ENCODE measurements at regions not wholly inside any gene's neighbourhood (a gene's known extent, or its start where the extent isn't known, plus 50 kb on each side); places are given as distances from the start of the nearest gene placed in this dataset.

GRCh38 chr5:173457482-173457881, 129.3 kb upstream of the STC2 start:
- DNase-seq: no peak

- no peak for DNase-seq
Observed at GRCh38 chr5:173456751-173457171, 128.5 kb upstream of the STC2 start.

- DNase-seq: no peak
Observed at GRCh38 chr5:173456181-173456580, 128.0 kb upstream of the STC2 start.

- DNase-seq: no peak
Observed at GRCh38 chr5:173455599-173455957, 127.4 kb upstream of the STC2 start.

GRCh38 chr5:173454736-173455598, 126.8 kb upstream of the STC2 start:
- no peak for DNase-seq

- DNase-seq: no peak
Observed at GRCh38 chr5:173454361-173454735, 126.1 kb upstream of the STC2 start.

GRCh38 chr5:173453167-173453566, 125.0 kb upstream of the STC2 start:
- DNase-seq: no peak

GRCh38 chr5:173452119-173452905, 124.1 kb upstream of the STC2 start:
- DNase-seq: no peak

GRCh38 chr5:173451651-173452050, 123.4 kb upstream of the STC2 start:
- no peak for DNase-seq

GRCh38 chr5:173451031-173451430, 122.8 kb upstream of the STC2 start:
- no peak for DNase-seq

- DNase-seq: no peak
Observed at GRCh38 chr5:173450188-173450587, 122.0 kb upstream of the STC2 start.

- no peak for DNase-seq
Observed at GRCh38 chr5:173448856-173449255, 120.6 kb upstream of the STC2 start.

- DNase-seq: no peak
Observed at GRCh38 chr5:173443971-173444370, 115.8 kb upstream of the STC2 start.

- DNase-seq: no peak
Observed at GRCh38 chr5:173441053-173441628, 112.9 kb upstream of the STC2 start.

GRCh38 chr5:173438951-173439350, 110.7 kb upstream of the STC2 start:
- no peak for DNase-seq

GRCh38 chr5:173435447-173435846, 107.2 kb upstream of the STC2 start:
- DNase-seq: no peak

- no peak for DNase-seq
Observed at GRCh38 chr5:173434270-173434669, 106.1 kb upstream of the STC2 start.

GRCh38 chr5:173430394-173430793, 102.2 kb upstream of the STC2 start:
- DNase-seq: no peak

GRCh38 chr5:173429489-173430150, 101.4 kb upstream of the STC2 start:
- DNase-seq: no peak

- DNase-seq: no peak
Observed at GRCh38 chr5:173423452-173424117, 95.4 kb upstream of the STC2 start.

GRCh38 chr5:173420108-173420507, 91.9 kb upstream of the STC2 start:
- DNase-seq: peak; percentile 77

- no peak for DNase-seq
Observed at GRCh38 chr5:173413471-173413982, 85.3 kb upstream of the STC2 start.

- DNase-seq: no peak
Observed at GRCh38 chr5:173412566-173412965, 84.4 kb upstream of the STC2 start.

Measured in SHP77 treated with DMSO at 0.1 percent for 48 hours (cell line).